GM23338 (cell line): ENCODE measurements at regions not wholly inside any gene's neighbourhood (a gene's known extent, or its start where the extent isn't known, plus 50 kb on each side); places are given as distances from the start of the nearest gene placed in this dataset.

Experiments used
- CREB1 ChIP-seq: fragments of 250-450 bp; sonication (Bioruptor Pico); IDR thresholded peaks from 2 replicates; pipeline ENCODE4 v1.5.0; 2020; ENCODE audit warnings: low read depth, mild to moderate bottlenecking, moderate library complexity
- ETS1 ChIP-seq: IDR thresholded peaks from 2 replicates; pipeline ENCODE4 v1.6.1; 2016; ENCODE audit warnings: antibody characterized with exemption
- EZH2phosphoT487 ChIP-seq: fragments of 200-600 bp; sonication (generic); IDR thresholded peaks from one replicate; pipeline ENCODE4 v1.8.1; 2018; ENCODE audit warnings: antibody characterized with exemption; ENCODE audit not compliant: unreplicated experiment
- POLR2AphosphoS5 ChIP-seq: IDR thresholded peaks from 2 replicates; pipeline ENCODE4 v1.6.1; 2016; ENCODE audit warnings: antibody characterized with exemption, low read depth
- REST ChIP-seq: IDR thresholded peaks from one replicate; pipeline ENCODE4 v1.6.1; 2018; ENCODE audit warnings: antibody characterized with exemption; ENCODE audit not compliant: unreplicated experiment
- STAT1 ChIP-seq: IDR thresholded peaks from one replicate; pipeline ENCODE4 v1.6.1; 2016; ENCODE audit warnings: antibody characterized with exemption; ENCODE audit not compliant: unreplicated experiment
- ZNF462 ChIP-seq: fragments of 250-450 bp; sonication (Bioruptor Pico); IDR thresholded peaks from 2 replicates; pipeline ENCODE4 v1.5.0; 2020; ENCODE audit warnings: mild to moderate bottlenecking, moderate library complexity

- TF ChIP-seq ZNF462 (CRISPR knock-in tag) (no peak), POLR2AphosphoS5 (no peak), REST (no peak), ETS1 (no peak), CREB1 (CRISPR knock-in tag) (no peak), STAT1 (no peak), EZH2phosphoT487 (no peak)
These were observed 138.9 kb upstream of the FRMD4B start (continued) for GRCh38 chr3:69524816-69525215.
